ENCODE measurements at regions not wholly inside any gene's neighbourhood (a gene's known extent, or its start where the extent isn't known, plus 50 kb on each side); places are given as distances from the start of the nearest gene placed in this dataset.

- H3K4me2 ChIP-seq = no peak overlapping the region
- no peaks in the 10 kb centered on the region for H3K27me3 ChIP-seq (ENCODE audit: insufficient read depth)
- H3K79me2 ChIP-seq (ENCODE audit: insufficient read depth) = no peaks in the 10 kb centered on the region
- no peaks in the 10 kb centered on the region for H3K9me2 ChIP-seq
- H3K4me1 ChIP-seq (ENCODE audit: control insufficient read depth in 1 of 2, insufficient read depth in 2 of 2, low read depth in 1 of 2, low read length in 1 of 2) = peaks cover 0 to 3% of the 10 kb centered on the region in 2 experiments; a peak in 1 of 4 replicates
- ChIA-PET CTCF (no interaction called here), POLR2A (no interaction called here)
- no peaks in the 10 kb centered on the region for H3K36me3 ChIP-seq (replicated peaks in 1 of 2; ENCODE audit: control insufficient read depth in 1 of 2, insufficient read depth in 2 of 2, low read length in 1 of 2)
- H4K20me1 ChIP-seq (ENCODE audit: insufficient read depth) = no peaks in the 10 kb centered on the region
- no peaks in the 10 kb centered on the region for H3K9me3 ChIP-seq
- no peaks in the 10 kb centered on the region for H3F3A ChIP-seq (replicated peaks; ENCODE audit: insufficient read depth)
- DNase-seq = no peak
- no peak overlapping the region for H3K9ac ChIP-seq
- H2AFZ ChIP-seq (ENCODE audit: low read depth) = no peak overlapping the region
- TF ChIP-seq ELF1 (IDR thresholded peaks at IDR 0.05) (no peak), USF2 (IDR thresholded peaks at IDR 0.05; ENCODE audit: borderline replicate concordance, low read depth, low read length) (no peak), USF1 (IDR thresholded peaks at IDR 0.05; ENCODE audit: borderline replicate concordance, low read depth) (no peak), YY1 (IDR thresholded peaks at IDR 0.05; ENCODE audit: low read depth) (no peak), RXRA (IDR thresholded peaks at IDR 0.05; ENCODE audit: borderline replicate concordance, low read depth) (no peak), IRF3 (IDR thresholded peaks at IDR 0.05; ENCODE audit: low read depth, low read length) (no peak), FOXJ3 (CRISPR knock-in tag; IDR thresholded peaks at IDR 0.05) (no peak), CTCF (IDR thresholded peaks at IDR 0.05) (no peak), RCOR1 (IDR thresholded peaks at IDR 0.05; ENCODE audit: low read length) (no peak), NRF1 (IDR thresholded peaks at IDR 0.05; ENCODE audit: low read depth, low read length) (no peak), REST (IDR thresholded peaks at IDR 0.05; ENCODE audit: low read depth, low read length) (no peak), NFIC (IDR thresholded peaks at IDR 0.05; ENCODE audit: borderline replicate concordance) (no peak), RFX5 (IDR thresholded peaks at IDR 0.05; ENCODE audit: low read length) (no peak), ZBTB33 (IDR thresholded peaks at IDR 0.05; ENCODE audit: borderline replicate concordance, low read depth) (no peak), MXI1 (IDR thresholded peaks at IDR 0.05; ENCODE audit: low read depth, low read length) (no peak), RAD21 (IDR thresholded peaks at IDR 0.05; ENCODE audit: low read length) (no peak), CHD2 (IDR thresholded peaks at IDR 0.05; ENCODE audit: low read length, partially characterized antibody) (no peak), GABPA (IDR thresholded peaks at IDR 0.05; ENCODE audit: low read depth) (no peak), PBX3 (IDR thresholded peaks at IDR 0.05) (no peak), GATA2 (CRISPR knock-in tag; IDR thresholded peaks at IDR 0.05) (no peak)
- H3K27ac ChIP-seq (ENCODE audit: low read depth in 2 of 2, low read length in 1 of 2) = no peak overlapping the region
- H3K4me3 ChIP-seq (ENCODE audit: low read depth in 2 of 2, low read length in 1 of 2) = no peak overlapping the region
Measured at GRCh38 chr2:153218851-153219250, 259.7 kb downstream of the RPRM start.
